Stimulated activated CD4-positive, alpha-beta T cell treated with anti-CD3 and anti-CD28 coated beads, Interleukin-15, amount 100 ng/mL, for 48 hours (primary cell): ENCODE measurements at regions not wholly inside any gene's neighbourhood (a gene's known extent, or its start where the extent isn't known, plus 50 kb on each side); places are given as distances from the start of the nearest gene placed in this dataset.
"Not testable (repeated sequence)": the region's sequence is repeated elsewhere in the genome, so short reads cannot be mapped to it uniquely, and the experiment has no call there.

Experiments used
- DNase-seq, 2 donors: peaks; one replicate each; pipeline ENCODE4 v3.0.0-alpha.2; 2020; ENCODE audit warnings: low read depth in 2 of 2

- DNase-seq, result no peak
These were observed 534.7 kb upstream of the IL12A start for GRCh38 chr3:159453945-159454344.

GRCh38 chr3:159455741-159456181 is 532.9 kb upstream of the IL12A start:
- DNase-seq, result no peak

- no peak for DNase-seq
These were observed 530.6 kb upstream of the IL12A start for GRCh38 chr3:159458010-159458409.

GRCh38 chr3:159458982-159459381 is 529.7 kb upstream of the IL12A start:
- no peak for DNase-seq

- DNase-seq, result no peak
These were observed 516.0 kb upstream of the IL12A start for GRCh38 chr3:159472611-159473010.

- no peak for DNase-seq
These were observed 515.4 kb upstream of the IL12A start for GRCh38 chr3:159473206-159473605.

GRCh38 chr3:159480046-159480445 is 508.6 kb upstream of the IL12A start:
- no peak for DNase-seq

- no peak for DNase-seq
These were observed 506.2 kb upstream of the IL12A start for GRCh38 chr3:159482241-159482993.

GRCh38 chr3:159482994-159483367 is 505.7 kb upstream of the IL12A start:
- DNase-seq, result no peak

GRCh38 chr3:159486580-159486979 is 502.1 kb upstream of the IL12A start:
- no peak for DNase-seq

- no peak for DNase-seq
These were observed 501.3 kb upstream of the IL12A start for GRCh38 chr3:159487304-159487703.

- no peak for DNase-seq
These were observed 500.0 kb upstream of the IL12A start for GRCh38 chr3:159488602-159489001.

GRCh38 chr3:159497361-159497760 is 491.3 kb upstream of the IL12A start:
- no peak for DNase-seq

- no peak for DNase-seq
These were observed 489.4 kb upstream of the IL12A start for GRCh38 chr3:159499031-159499793.

GRCh38 chr3:159501029-159501428 is 487.6 kb upstream of the IL12A start:
- no peak for DNase-seq

GRCh38 chr3:159502986-159503385 is 485.6 kb upstream of the IL12A start:
- no peak for DNase-seq

GRCh38 chr3:159510988-159511387 is 477.6 kb upstream of the IL12A start:
- not testable (repeated sequence) for DNase-seq

- no peak for DNase-seq
These were observed 475.2 kb upstream of the IL12A start for GRCh38 chr3:159513444-159513843.

- DNase-seq, result no peak
These were observed 474.7 kb upstream of the IL12A start for GRCh38 chr3:159513867-159514380.

GRCh38 chr3:159517105-159517504 is 471.5 kb upstream of the IL12A start:
- DNase-seq, result no peak

GRCh38 chr3:159520638-159521037 is 468.0 kb upstream of the IL12A start:
- DNase-seq, result no peak

GRCh38 chr3:159522276-159522675 is 466.4 kb upstream of the IL12A start:
- DNase-seq, result no peak
